ENCODE measurements at regions not wholly inside any gene's neighbourhood (a gene's known extent, or its start where the extent isn't known, plus 50 kb on each side); places are given as distances from the start of the nearest gene placed in this dataset.

GRCh38 chr4:54793856-54794422, 136.2 kb downstream of the KIT start:
- no peak overlapping the region for H3K4me3 ChIP-seq (ENCODE audit: insufficient read length, low read depth)

More at GRCh38 chr4:54793856-54794422, 136.2 kb downstream of the KIT start:
- H3K9ac ChIP-seq (ENCODE audit: insufficient read length, low read depth) = no peak overlapping the region
- TF ChIP-seq SUZ12 (IDR thresholded peaks at IDR 0.05; ENCODE audit: extremely low read depth, insufficient read depth, insufficient read length) = no peak
- TF ChIP-seq YY1 (IDR thresholded peaks at IDR 0.05; ENCODE audit: insufficient read depth, insufficient read length) = no peak
- TF ChIP-seq ZNF274 (IDR thresholded peaks at IDR 0.05; ENCODE audit: low read depth, low read length) = no peak
- no peak for DNase-seq (ENCODE audit: low read depth, low spot score)
- no peaks in the 10 kb centered on the region for H3K27me3 ChIP-seq (ENCODE audit: insufficient read depth, insufficient read length)
- H3K9me3 ChIP-seq (ENCODE audit: insufficient read depth, low read length) = no peaks in the 10 kb centered on the region
- H3K4me1 ChIP-seq (ENCODE audit: insufficient read depth, insufficient read length) = no peaks in the 10 kb centered on the region
- no peaks in the 10 kb centered on the region for H3K36me3 ChIP-seq (ENCODE audit: insufficient read depth, insufficient read length, low read length)
